NCI-H345 treated with DMSO at 0.1 percent for 48 hours (cell line): ENCODE measurements at regions not wholly inside any gene's neighbourhood (a gene's known extent, or its start where the extent isn't known, plus 50 kb on each side); places are given as distances from the start of the nearest gene placed in this dataset.

Source experiments
- DNase-seq: peaks from one replicate; lab custom pipeline; 2025; ENCODE audit not compliant: unreplicated experiment; lab: John Stamatoyannopoulos, UW

- no peak for DNase-seq
Observed at GRCh38 chr2:125850541-125850940, 805.4 kb upstream of the GYPC start.

- no peak for DNase-seq
Observed at GRCh38 chr2:125852364-125852763, 803.6 kb upstream of the GYPC start.

DNA sequence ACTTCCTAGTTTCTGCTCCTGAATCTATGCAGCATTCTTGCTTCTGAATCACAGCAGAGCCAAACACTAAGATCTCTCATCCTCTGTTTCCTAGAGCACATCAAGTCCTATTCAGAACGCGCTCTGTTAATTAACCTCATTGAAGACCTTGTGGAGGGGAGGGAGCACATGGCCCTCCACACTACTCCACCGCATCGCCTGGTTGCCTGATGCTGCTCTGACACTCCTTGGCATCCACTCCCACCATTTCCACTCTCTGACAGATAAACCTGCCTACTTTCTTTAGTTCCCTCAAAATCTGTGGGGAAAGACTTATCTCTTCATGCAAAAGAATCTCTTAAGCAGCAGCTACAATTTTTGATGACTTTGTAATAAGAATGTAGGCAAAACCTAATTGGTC is 802.3 kb upstream of the GYPC start:
- DNase-seq, result no peak

DNA sequence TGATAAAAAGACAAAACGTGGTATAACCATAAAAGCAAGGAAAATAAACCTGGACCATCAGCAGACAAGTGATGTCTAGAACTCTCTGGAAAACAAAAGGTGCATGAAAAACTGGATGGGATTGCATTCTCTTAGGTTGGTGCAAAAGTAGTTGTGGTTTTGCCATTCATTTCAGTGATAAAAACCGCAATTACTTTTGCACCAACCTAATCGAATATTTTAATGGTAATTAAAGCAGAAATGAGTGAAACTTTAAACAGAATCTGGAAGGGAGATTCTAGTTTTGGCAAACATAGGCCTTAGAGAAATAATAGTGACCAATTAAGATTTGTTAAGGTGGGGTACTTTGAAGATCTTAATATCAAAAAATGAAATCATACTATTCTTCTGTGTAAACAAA is 800.8 kb upstream of the GYPC start:
- no peak for DNase-seq

GRCh38 chr2:125857971-125858794 is 797.8 kb upstream of the GYPC start:
- DNase-seq, result no peak

GRCh38 chr2:125861461-125861860 is 794.5 kb upstream of the GYPC start:
- DNase-seq, result no peak

GRCh38 chr2:125867908-125868307 is 788.0 kb upstream of the GYPC start:
- DNase-seq, result no peak

- DNase-seq, result no peak
Observed at GRCh38 chr2:125870264-125870663, 785.7 kb upstream of the GYPC start.

DNA sequence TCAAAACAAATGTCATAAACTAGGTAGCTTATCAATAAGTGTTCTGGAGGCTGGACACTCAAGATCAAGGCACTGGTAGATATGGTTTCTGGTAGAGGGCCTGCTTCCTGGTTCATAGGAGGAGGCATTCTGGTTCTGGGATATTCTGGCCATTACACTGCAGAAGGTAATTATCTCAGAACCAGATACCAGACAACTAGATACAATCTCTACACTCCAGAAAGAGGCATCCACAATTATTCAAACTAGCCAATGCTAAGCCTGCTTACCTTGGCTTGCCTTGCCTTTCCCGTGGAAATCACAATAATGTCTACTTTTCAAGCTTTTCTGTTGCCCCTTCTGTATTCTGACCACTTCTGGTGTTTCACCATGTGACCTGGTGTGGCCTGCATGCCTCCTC is 785.2 kb upstream of the GYPC start:
- no peak for DNase-seq

GRCh38 chr2:125874564-125874963 is 781.4 kb upstream of the GYPC start:
- no peak for DNase-seq

DNA sequence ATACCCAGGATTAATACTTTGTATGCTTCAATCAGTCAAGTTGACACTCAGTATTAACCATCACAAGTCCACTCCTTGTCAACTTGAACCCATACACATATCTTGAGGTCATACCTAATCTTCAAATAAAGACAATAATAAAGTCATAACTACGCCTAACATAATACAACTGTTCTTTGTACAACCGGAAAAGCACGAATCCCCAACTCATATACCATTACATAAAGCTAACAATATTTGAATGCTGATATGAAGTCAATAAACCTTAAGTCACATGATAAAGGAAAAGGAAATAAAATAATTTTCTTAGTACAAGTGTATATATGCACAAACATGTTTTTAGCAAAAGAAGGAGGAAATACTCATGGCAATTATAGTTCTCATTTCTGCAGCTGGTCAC is 770.6 kb upstream of the GYPC start:
- no peak for DNase-seq

DNA sequence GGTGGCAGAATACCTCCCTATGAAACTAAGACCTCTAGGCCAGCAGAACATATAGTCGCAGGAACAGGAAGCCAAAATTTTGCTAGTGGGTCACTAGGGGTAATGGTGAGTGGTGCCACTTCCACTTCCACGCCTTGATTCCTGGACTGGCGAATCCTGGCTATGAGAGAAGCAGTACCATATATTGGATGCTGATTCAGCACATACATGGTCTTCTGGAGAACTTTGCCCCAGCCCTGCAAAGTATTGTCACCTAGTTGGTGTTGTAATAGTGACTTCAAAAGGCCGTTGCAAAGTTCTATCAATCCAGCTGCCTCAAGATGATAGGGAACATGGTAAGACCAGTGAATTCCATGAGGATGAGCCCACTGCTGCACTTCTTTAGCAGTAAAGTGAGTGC is 769.8 kb upstream of the GYPC start:
- no peak for DNase-seq

DNA sequence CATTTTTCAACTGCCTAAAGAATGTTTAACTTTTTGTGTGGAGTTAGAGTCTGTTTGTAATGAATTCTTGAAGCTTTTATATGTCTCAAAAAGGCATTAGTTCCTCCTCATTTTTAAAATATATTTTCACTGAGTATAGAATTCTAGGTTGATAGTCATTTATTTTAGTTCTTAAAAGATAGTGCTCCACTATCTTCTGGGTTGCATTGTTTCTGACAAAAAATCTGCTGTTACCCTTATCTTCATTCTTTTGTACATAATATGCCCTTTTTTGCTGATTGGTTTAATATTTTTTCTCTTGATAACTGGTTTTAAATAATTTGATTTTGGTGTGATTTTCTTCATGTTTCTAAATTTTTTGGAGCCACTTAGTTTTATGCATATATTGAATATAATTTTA is 754.7 kb upstream of the GYPC start:
- DNase-seq, result no peak

- DNase-seq, result no peak
Observed at GRCh38 chr2:125925891-125926546, 729.9 kb upstream of the GYPC start.

DNA sequence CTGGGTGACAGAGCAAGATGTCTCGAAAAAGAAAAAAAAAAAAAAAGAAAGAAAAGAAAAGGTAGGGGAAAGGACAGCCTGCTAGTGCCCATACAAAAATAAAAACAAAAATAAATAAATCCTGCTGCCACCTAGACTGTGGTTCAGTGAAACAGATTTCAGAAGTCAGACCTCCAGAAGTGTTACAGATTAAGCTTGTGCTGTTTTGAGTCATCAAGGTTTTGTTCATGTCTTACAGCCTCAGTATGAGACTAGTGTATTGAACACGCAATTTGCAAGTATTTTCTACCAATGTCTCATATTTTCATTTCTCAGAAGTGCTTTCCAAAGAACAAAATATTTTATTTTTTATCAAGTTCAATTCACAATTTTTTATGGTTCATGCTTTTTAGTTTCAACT is 720.4 kb upstream of the GYPC start:
- no peak for DNase-seq

GRCh38 chr2:125942585-125943424 is 713.2 kb upstream of the GYPC start:
- no peak for DNase-seq

DNA sequence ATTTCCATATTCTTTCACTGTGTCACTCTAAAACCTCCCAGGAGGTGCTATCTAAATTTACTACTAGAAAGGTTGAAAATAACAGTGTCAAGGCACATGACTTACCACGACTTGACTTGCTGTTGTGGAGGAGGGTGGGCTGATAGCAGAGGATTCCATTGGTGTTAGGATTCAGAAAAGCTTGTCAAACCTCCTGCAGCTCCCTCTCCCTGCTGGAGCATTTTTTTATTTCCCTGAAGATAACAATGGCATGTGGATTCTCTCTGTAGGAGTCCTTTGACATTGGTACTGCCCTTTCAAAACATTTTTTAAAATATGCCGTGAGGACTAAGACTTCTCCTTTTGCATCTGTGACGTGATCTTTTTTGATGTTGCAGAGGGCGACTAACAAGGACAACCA is 696.9 kb upstream of the GYPC start:
- no peak for DNase-seq

DNA sequence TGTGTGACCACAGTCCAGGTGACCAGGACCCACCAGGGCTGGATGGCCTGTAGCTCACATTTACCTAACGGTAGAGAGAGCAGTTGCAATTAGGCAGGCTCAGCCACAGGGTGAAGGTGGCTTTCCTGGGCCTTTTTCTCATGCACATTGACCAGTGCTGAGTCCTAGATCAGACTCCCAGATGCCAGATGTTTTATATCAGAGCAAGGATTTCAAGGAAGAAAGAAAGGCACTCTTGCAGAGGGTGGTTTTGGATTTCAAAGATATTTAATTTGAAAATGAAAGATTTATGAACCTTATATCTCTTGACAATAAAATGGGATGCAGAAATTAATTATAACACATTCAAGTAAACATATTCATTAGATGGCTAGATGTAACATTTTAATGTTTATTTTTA is 694.2 kb upstream of the GYPC start:
- DNase-seq, result no peak

DNA sequence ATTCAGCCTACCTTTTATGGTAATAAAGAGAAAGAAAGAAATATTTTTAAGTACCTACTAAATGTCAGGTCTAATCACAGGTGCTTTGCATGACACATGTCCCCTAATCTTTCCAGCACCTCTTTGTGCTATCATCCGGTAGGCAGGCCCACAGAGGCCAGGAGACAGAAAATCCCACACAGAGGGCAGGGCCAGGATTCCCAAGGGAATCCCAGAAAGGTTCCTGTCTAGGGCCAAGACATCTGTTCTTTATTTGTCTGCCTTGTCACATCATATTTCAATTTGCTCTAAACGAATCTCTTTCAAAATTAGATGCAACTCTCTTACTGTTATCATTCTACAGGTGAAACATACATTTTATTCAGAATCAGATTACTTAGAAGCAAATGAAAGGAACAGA is 676.1 kb upstream of the GYPC start:
- DNase-seq, result no peak

- DNase-seq, result no peak
Observed at GRCh38 chr2:125983364-125983763, 672.6 kb upstream of the GYPC start.

GRCh38 chr2:126029316-126029715 is 626.6 kb upstream of the GYPC start:
- DNase-seq, result no peak

DNA sequence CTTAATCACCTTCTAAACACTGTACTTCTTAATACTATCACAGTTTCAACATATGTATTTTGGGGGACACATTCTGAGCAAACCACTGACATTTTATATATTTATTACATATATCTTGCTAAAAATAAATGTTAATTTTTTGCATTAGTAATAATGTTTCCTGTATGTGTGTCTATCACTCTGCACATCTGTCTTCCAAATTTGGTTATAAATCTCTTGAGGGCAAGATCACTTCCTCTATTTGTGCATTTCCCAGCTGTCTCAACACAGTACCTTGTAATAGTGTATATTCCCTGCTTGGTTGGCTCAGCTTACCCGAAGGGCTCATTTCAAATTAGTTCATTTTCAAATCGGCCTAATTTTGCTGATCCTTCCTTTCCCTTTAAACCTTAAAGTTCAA is 617.1 kb upstream of the GYPC start:
- DNase-seq, result no peak
